MV-4-11 (cell line): ENCODE measurements at regions not wholly inside any gene's neighbourhood (a gene's known extent, or its start where the extent isn't known, plus 50 kb on each side); places are given as distances from the start of the nearest gene placed in this dataset.
A peak's percentile ranks its signal among the peaks of the same experiment; 100 is the strongest.
"Not testable (repeated sequence)": the region's sequence is repeated elsewhere in the genome, so short reads cannot be mapped to it uniquely, and the experiment has no call there.

Experiments
- DNase-seq: peaks from one replicate; lab custom pipeline; 2025; lab: John Stamatoyannopoulos, UW

- peak; percentile 42 for DNase-seq
Observed at GRCh38 chr21:14683063-14683462, 136.9 kb upstream of the SAMSN1 start.

- DNase-seq, result no peak
Observed at GRCh38 chr21:14678973-14679574, 133.0 kb upstream of the SAMSN1 start.

- peak; percentile 43 for DNase-seq
Observed at GRCh38 chr21:14677639-14678179, 131.6 kb upstream of the SAMSN1 start.

DNA sequence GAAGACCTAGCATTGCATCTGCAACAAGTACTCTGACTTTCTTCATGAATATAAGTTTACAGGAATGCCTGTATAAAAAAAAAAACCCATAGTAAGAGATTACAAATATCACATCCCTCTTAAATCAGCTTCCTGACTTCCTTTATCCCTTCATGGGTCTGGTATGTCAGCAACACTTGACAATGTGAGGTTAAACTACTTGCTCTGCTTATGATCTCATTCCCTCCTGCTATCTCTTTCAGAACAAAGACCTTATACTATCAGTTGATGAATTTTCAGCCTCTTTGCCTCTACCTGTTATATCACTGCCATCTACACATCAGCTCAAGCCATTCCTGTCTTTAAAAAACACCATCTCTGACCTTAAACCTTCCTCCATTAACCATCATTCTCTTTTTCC is 130.9 kb upstream of the SAMSN1 start:
- DNase-seq, result peak; percentile 9

- DNase-seq, result peak; percentile 72
Observed at GRCh38 chr21:14675774-14676530, 129.8 kb upstream of the SAMSN1 start.

DNA sequence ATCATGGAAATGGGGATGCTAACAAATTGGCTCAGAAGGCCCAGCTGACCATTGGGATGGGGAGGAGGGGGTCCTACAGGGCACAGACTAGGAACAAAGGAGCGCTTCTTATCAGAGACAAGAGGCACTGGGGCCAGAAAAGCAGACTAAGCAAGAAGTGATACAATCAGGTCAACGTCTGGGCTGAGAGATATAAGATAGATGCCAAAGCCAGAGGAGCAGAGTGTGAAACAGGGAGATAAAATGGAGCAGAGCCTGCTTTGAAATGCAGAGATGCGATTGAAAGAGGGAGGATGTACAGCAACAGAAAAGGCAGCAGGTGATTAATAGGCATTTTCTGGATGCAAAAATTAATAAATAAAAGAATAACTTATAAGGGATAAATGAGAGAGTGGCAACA is 127.5 kb upstream of the SAMSN1 start:
- DNase-seq, result no peak

DNA sequence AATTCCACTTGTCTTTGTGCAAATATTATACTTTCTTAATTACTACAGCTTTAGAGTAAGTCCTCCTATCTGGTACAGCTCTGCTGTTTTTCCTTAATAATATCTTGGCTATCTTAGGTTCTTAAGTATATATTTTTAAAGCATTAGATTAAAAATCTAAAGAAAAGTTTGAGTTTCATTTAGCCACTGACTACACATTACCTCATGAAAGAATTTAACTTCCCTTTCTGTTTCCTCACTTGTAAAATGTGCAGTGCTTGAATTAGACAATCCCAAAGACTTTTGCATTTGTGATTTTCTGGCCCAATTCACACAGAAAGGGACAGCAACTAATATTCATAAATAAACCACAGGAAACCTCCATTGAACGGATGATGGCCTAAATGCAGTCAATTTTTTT is 126.4 kb upstream of the SAMSN1 start:
- no peak for DNase-seq

GRCh38 chr21:14670409-14670808 is 124.3 kb upstream of the SAMSN1 start:
- DNase-seq, result no peak

GRCh38 chr21:14669092-14669491 is 123.0 kb upstream of the SAMSN1 start:
- not testable (repeated sequence) for DNase-seq

GRCh38 chr21:14657241-14658008 is 111.3 kb upstream of the SAMSN1 start:
- DNase-seq, result no peak

DNA sequence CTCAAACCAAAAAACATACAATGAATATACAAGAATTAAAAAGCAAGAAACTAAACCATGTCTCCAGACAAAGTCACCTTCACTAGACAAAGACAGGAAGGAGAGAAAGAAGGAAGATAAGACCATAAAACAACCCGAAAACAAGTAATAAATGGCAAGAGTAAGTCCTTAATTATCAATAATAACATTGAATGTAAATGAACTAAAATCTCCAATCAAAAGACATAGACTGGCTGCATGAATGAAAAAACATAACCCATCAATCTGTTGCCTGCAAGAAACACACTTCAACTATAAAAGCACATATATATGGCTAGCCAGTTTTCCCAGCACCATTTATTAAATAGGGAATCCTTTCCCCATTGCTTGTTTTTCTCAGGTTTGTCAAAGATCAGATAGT is 100.8 kb upstream of the SAMSN1 start:
- no peak for DNase-seq

- DNase-seq, result no peak
Observed at GRCh38 chr21:14645702-14646101, 99.6 kb upstream of the SAMSN1 start.

- no peak for DNase-seq
Observed at GRCh38 chr21:14632359-14632758, 86.2 kb upstream of the SAMSN1 start.

DNA sequence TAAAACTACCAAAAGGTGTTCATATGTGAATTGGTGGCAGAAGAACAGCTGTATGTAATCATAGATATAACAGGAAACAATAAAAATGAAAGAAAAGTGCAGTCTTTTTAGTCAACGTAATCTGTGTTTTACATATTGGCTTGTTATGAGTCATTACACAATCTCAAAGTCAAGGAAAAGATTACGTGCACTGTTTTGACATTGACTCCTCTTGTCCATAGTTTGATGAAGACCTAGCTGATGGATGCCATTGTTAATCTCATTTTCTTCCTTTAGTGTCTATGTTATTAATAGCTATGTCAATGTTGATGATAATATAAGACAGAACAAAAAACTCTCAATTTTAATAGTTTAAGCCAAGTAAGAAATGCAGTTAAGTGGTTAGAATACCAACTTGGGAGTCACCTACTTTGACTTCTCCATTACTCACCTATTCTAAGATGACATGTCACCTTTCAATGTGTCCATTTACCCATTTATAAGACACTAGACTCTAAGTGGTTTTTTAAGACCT is 84.5 kb upstream of the SAMSN1 start:
- no peak for DNase-seq

- DNase-seq, result no peak
Observed at GRCh38 chr21:14629461-14629860, 83.3 kb upstream of the SAMSN1 start.

DNA sequence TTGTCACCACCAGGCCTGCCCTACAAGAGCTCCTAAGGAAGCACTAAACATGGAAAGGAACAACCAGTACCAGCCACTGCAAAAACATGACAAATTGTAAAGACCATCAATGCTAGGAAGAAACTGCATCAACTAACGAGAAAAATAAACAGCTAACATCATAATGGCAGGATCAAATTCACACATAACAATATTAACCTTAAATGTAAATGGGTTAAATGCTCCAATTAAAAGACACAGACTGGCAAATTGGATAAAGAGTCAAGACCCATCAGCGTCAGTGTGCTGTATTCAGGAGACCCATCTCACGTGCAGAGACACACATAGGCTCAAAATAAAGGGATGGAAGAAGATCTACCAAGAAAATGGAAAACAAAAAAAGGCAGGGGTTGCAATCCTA is 77.0 kb upstream of the SAMSN1 start:
- not testable (repeated sequence) for DNase-seq

GRCh38 chr21:14620152-14620551 is 74.0 kb upstream of the SAMSN1 start:
- DNase-seq, result peak; percentile 85

- no peak for DNase-seq
Observed at GRCh38 chr21:14617871-14618270, 71.8 kb upstream of the SAMSN1 start.

- no peak for DNase-seq
Observed at GRCh38 chr21:14617040-14617393, 70.9 kb upstream of the SAMSN1 start.

GRCh38 chr21:14616380-14617039 is 70.4 kb upstream of the SAMSN1 start:
- peak; percentile 24 for DNase-seq

DNA sequence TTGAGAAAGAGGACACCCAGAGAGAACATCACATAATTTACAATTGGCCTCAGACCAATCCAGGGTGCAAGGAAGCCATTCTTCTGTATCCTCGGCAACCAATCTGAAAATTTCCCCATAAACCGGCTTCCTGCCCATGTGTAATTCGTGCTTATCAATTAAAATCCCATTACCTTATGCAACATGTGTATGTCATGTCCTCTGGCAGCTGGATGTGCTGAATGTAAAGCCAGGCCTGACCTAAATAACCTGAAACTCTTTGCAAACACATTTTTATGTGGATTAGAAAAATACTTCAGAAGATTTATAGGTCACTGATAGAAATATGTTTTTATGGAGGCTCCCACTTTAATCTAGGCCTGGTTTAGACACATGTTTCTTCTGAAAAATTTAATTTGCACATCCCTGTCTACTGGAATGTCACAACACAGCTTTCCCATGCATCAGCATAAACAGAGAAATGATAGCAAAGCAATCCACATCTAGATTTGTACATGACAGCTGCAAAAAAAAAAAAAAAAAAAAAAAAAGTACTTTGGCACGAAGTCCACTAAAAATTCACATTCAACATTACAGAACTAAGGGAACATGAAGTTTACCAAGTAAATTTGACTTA is 69.4 kb upstream of the SAMSN1 start:
- no peak for DNase-seq

DNA sequence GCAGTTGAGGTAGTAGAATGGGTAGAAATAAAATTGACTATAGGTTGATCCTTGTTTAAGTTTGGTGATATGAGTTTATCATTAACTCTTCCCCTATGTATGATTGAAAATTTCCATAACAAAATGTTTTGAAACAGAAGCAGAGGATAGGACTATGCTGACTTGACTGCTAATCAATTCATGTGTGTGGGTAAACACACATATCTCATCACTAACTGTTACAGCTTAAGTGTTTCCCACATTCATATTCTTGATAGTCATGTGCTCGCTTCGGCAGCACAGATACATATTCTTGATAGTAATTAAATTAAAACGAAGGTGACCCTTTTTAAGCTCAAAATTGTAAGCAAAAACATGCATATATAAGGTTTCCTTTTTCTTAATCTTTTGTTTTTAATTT is 68.2 kb upstream of the SAMSN1 start:
- DNase-seq, result no peak
